HL-60 (cell line): ENCODE measurements at regions not wholly inside any gene's neighbourhood (a gene's known extent, or its start where the extent isn't known, plus 50 kb on each side); places are given as distances from the start of the nearest gene placed in this dataset.

Source experiments
- DNase-seq, 2 experiments: peaks; one replicate each; pipeline ENCODE4 v3.0.0-alpha.2; 2010 to 2020; ENCODE audit warnings: low read depth in 1 of 2, low spot score in 1 of 2
- H3K27ac ChIP-seq: fragments of 250-450 bp; sonication (Bioruptor Pico); replicated peaks from 2 replicates; pipeline ENCODE4 v1.5.1; 2020; ENCODE audit warnings: mild to moderate bottlenecking, moderate library complexity
- H3K27me3 ChIP-seq: fragments of 250-450 bp; sonication (Bioruptor Pico); 2 replicates; pipeline ENCODE4 v1.5.1; 2021; ENCODE audit warnings: mild to moderate bottlenecking, moderate library complexity; ENCODE audit not compliant: insufficient read depth, poor library complexity, severe bottlenecking
- H3K4me3 ChIP-seq: replicated peaks from 2 replicates; pipeline ENCODE4 v1.5.1; 2011; ENCODE audit warnings: mild to moderate bottlenecking, control low read depth, low read length; ENCODE audit not compliant: insufficient read depth
- GABPA ChIP-seq: IDR thresholded peaks from 2 replicates; pipeline ENCODE4 v1.6.1; 2012; ENCODE audit warnings: low read depth
- POLR2AphosphoS5 ChIP-seq: IDR thresholded peaks from 2 replicates; pipeline ENCODE4 v1.6.1; 2012; ENCODE audit warnings: low read depth
- SPI1 ChIP-seq: IDR thresholded peaks from 2 replicates; pipeline ENCODE4 v1.6.1; 2012; ENCODE audit warnings: low read depth, mild to moderate bottlenecking, borderline replicate concordance
- TF ChIP-seq, protein P1 (sequence below): IDR thresholded peaks from 2 replicates; pipeline ENCODE4 v1.6.1; 2012; ENCODE audit warnings: low read depth; ENCODE audit not compliant: insufficient replicate concordance
- TF ChIP-seq, protein P2 (sequence below): IDR thresholded peaks from one replicate; pipeline ENCODE4 v1.5.1; 2011; ENCODE audit warnings: low read length, control low read depth, inconsistent platforms; ENCODE audit not compliant: insufficient read depth

DNA sequence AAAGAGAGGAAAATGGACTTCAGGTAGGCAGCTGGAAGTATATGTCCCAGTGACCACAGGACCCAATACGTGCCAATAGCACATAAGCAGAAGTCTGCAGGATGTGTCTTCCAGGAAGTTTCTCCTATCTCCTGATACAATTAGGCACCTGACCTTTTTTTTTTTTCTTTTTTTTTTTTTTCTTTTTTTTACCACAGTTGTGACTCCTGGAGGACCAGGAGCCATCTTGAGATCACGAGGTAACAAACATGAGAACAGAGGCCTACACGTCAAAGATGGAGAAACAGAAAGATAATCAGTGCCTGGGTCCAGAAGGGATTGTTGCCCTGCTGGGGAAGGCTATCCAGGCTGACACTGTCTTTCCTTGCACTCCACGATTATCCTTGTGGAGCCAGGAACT, 312.4 kb upstream of the NEBL start:
- Histone ChIP-seq H3K4me3 (no peak overlapping the region), H3K27ac (no peak overlapping the region), H3K27me3 (no peaks in the 10 kb centered on the region)
- TF ChIP-seq POLR2AphosphoS5 (no peak), GABPA (no peak), SPI1 (no peak)
- TF ChIP-seq, protein P1, sequence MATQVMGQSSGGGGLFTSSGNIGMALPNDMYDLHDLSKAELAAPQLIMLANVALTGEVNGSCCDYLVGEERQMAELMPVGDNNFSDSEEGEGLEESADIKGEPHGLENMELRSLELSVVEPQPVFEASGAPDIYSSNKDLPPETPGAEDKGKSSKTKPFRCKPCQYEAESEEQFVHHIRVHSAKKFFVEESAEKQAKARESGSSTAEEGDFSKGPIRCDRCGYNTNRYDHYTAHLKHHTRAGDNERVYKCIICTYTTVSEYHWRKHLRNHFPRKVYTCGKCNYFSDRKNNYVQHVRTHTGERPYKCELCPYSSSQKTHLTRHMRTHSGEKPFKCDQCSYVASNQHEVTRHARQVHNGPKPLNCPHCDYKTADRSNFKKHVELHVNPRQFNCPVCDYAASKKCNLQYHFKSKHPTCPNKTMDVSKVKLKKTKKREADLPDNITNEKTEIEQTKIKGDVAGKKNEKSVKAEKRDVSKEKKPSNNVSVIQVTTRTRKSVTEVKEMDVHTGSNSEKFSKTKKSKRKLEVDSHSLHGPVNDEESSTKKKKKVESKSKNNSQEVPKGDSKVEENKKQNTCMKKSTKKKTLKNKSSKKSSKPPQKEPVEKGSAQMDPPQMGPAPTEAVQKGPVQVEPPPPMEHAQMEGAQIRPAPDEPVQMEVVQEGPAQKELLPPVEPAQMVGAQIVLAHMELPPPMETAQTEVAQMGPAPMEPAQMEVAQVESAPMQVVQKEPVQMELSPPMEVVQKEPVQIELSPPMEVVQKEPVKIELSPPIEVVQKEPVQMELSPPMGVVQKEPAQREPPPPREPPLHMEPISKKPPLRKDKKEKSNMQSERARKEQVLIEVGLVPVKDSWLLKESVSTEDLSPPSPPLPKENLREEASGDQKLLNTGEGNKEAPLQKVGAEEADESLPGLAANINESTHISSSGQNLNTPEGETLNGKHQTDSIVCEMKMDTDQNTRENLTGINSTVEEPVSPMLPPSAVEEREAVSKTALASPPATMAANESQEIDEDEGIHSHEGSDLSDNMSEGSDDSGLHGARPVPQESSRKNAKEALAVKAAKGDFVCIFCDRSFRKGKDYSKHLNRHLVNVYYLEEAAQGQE: no peak
- TF ChIP-seq, protein P2, sequence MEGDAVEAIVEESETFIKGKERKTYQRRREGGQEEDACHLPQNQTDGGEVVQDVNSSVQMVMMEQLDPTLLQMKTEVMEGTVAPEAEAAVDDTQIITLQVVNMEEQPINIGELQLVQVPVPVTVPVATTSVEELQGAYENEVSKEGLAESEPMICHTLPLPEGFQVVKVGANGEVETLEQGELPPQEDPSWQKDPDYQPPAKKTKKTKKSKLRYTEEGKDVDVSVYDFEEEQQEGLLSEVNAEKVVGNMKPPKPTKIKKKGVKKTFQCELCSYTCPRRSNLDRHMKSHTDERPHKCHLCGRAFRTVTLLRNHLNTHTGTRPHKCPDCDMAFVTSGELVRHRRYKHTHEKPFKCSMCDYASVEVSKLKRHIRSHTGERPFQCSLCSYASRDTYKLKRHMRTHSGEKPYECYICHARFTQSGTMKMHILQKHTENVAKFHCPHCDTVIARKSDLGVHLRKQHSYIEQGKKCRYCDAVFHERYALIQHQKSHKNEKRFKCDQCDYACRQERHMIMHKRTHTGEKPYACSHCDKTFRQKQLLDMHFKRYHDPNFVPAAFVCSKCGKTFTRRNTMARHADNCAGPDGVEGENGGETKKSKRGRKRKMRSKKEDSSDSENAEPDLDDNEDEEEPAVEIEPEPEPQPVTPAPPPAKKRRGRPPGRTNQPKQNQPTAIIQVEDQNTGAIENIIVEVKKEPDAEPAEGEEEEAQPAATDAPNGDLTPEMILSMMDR: no peak
- no peak for DNase-seq

DNA sequence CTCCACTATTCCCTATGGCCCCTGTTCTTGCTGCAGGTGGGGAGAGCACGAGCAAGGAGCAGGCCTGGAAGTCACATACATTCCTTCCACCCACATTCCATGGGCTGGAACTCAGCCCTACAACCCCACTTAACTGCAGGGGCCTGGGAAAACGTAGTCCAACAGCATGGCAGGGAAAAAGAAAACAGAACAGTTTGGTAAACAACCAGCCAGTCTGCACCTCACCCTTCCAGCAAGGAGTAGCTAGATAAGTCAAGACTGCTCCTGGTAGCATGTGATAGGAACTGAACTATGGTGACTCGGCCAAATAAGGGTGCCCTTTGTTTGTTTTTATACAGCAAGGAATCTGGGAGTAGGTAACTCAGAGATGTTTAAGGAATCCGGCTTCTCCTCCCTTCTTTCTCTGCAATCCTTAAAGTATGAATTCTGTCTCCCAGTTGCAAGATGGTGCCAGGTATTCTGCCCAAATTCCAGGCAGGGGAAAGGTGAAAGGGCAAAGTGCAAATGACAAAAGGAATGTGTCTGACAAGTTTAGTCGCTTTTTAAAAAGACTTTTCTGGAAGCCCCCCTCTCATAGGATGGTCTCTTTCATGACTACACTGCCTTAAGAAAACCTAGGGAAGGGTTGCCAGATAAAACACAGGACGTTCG, 311.7 kb upstream of the NEBL start:
- TF ChIP-seq, protein P1: no peak
- TF ChIP-seq GABPA: no peak
- no peak for TF ChIP-seq SPI1
- TF ChIP-seq POLR2AphosphoS5: no peak
- TF ChIP-seq, protein P2: no peak
- Histone ChIP-seq H3K27me3 (no peaks in the 10 kb centered on the region), H3K4me3 (no peak overlapping the region), H3K27ac (no peak overlapping the region)
- no peak for DNase-seq

DNA sequence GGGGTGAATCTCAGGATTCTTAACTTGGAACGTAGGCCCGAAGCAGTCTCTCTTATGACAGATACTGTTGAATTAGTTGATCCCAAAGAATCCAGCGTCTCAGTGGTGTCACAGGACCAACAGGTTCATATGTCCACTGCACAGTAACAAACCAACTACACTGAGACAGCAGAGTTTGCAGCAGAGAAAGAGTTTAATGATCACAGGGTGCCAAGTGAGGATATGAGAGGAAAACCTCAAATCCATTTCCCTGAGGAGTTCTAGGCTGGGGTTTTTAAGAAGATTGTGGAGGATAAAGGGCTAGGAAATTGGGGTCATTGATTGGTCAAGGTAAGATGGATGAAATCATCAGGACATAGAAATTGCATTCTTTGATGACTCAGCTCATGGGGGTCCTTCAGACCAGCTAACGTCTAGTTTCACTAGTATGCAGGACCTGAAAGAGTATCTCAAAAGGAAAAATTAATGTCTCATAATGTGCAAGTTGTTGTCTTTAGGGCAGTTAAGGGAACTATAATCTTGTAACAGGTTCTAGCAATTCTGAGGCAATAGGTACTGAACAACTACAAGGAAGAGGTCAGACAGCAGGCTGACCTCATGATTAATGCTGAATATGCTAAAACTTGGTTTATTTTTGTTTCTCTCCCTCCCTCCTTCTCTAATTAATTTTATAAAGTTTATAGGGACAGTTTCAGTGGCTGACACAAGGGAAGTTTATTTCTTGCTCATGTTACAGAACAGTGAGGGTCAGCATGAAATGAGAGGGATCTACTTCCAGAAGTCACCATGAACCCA, 310.9 kb upstream of the NEBL start:
- TF ChIP-seq, protein P1: no peak
- no peak for DNase-seq
- H3K27ac ChIP-seq: no peak overlapping the region
- H3K4me3 ChIP-seq: no peak overlapping the region
- no peaks in the 10 kb centered on the region for H3K27me3 ChIP-seq
